ENCODE measurements at regions not wholly inside any gene's neighbourhood (a gene's known extent, or its start where the extent isn't known, plus 50 kb on each side); places are given as distances from the start of the nearest gene placed in this dataset.

GRCh38 chr6:26202201-26202611 lies 115.0 kb downstream of the HFE start:
- TF ChIP-seq CTCF (conservative IDR thresholded peaks at IDR 0.05; ENCODE audit: low read depth, low read length) (no peak), EZH2 (IDR thresholded peaks at IDR 0.05; ENCODE audit: borderline replicate concordance, low read depth, low read length, poor library complexity, severe bottlenecking) (no peak)

Data from A673 (cell line).